LNCaP clone FGC (cell line): ENCODE measurements at regions not wholly inside any gene's neighbourhood (a gene's known extent, or its start where the extent isn't known, plus 50 kb on each side); places are given as distances from the start of the nearest gene placed in this dataset.

Experiments used
- DNase-seq: peaks from one replicate; pipeline ENCODE4 v3.0.0-alpha.2; 2011; ENCODE audit warnings: low read depth
- H3K4me3 ChIP-seq: 2 replicates; pipeline ENCODE4 v1.5.1; 2011; ENCODE audit warnings: mild to moderate bottlenecking, low read depth, low read length, control low read depth
- TF ChIP-seq, protein P1 (sequence below): IDR thresholded peaks from 2 replicates; pipeline ENCODE4 v1.5.1; 2012; ENCODE audit warnings: mild to moderate bottlenecking; ENCODE audit not compliant: control insufficient read depth, insufficient read depth; ENCODE audit errors: extremely low read depth

DNA sequence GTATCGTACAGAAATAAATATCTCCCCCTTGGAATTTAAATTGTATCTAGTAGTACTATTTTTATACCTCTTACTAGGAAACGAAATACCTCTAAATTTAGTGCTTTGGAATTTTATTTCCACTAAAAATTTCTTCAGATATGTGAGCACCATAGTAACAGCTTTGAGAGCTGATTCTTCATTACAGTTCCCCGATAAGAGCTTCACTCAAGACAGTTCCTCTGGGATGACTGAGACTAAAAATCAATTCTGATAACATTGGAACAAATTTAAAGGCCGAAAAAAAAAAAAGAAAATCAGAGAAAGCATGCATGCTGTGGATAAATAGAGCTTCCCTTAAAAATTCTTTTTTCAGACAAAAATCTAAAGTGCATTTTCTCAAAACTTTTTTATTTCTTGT is 68.5 kb upstream of the MEF2C start:
- DNase-seq, result no peak

DNA sequence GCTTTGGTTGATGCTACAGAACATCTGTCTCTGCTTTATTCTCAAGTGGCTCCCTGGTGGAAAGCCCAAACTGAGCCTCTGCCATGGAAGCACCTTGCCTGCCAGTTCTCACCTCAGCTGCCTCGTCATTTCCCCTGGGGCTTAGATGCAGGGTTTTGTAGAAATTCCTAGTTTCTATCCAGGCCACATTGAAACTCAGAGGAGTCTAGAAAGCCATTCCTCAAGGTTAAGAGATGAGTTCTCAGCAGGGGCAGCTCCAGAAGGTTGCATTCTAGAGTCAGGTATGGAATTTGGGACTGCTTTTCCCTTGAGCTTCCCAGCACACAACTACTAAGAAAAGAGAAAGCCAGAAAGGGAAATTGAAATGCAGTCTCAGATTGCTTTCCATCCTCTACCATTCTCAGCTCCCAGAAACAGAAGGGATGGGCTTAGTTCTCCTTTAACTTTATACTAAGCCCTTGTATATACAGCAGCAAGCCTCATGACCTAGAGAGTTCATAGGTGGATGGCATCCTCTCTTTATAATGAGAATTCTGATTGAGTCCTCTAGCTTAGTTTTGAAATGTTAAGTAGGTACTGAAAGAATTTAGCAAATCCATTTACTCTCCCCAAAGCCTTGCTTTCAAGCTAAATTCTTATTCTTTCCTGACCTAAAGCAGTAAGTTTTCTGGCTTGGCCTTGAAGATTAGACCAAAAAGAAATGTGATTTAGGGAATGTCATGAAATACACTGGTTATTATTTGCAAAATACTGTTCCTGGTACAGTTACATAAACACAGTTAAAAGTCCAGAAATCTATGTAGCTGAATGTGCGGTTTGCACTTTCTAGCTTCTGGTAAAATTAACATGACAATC is 66.0 kb upstream of the MEF2C start:
- DNase-seq, result no peak
- TF ChIP-seq, protein P1, sequence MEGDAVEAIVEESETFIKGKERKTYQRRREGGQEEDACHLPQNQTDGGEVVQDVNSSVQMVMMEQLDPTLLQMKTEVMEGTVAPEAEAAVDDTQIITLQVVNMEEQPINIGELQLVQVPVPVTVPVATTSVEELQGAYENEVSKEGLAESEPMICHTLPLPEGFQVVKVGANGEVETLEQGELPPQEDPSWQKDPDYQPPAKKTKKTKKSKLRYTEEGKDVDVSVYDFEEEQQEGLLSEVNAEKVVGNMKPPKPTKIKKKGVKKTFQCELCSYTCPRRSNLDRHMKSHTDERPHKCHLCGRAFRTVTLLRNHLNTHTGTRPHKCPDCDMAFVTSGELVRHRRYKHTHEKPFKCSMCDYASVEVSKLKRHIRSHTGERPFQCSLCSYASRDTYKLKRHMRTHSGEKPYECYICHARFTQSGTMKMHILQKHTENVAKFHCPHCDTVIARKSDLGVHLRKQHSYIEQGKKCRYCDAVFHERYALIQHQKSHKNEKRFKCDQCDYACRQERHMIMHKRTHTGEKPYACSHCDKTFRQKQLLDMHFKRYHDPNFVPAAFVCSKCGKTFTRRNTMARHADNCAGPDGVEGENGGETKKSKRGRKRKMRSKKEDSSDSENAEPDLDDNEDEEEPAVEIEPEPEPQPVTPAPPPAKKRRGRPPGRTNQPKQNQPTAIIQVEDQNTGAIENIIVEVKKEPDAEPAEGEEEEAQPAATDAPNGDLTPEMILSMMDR, result no peak
- no peak overlapping the region for H3K4me3 ChIP-seq

More for the DNA sequence above, 68.5 kb upstream of the MEF2C start:
- no peak overlapping the region for H3K4me3 ChIP-seq
- TF ChIP-seq, protein P1, result no peak

GRCh38 chr5:88944751-88945531 is 62.0 kb upstream of the MEF2C start:
- DNase-seq, result no peak
- H3K4me3 ChIP-seq, result no peak overlapping the region

GRCh38 chr5:88941581-88941980 is 58.6 kb upstream of the MEF2C start:
- TF ChIP-seq, protein P1, result no peak
- DNase-seq, result no peak

More at GRCh38 chr5:88944751-88945531, 62.0 kb upstream of the MEF2C start:
- TF ChIP-seq, protein P1, result no peak

DNA sequence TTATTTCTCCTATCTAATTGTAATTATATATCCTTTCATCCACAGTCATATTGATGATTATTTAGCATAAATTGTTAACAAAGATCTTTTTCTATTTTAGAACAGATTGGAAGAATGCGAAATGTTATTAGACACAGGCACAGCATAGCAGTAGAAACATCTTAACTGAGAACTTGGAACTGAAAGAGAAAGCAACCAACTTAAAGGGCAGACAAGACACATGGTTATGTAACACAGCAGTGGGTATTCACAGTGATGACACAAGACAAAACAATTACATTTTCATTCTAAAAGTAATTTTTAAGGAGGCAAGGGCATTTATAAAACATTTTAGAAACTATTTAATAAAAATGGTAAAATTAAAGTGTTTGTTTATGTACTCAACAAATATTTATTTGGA is 57.7 kb upstream of the MEF2C start:
- H3K4me3 ChIP-seq, result no peak overlapping the region
- TF ChIP-seq, protein P1, result no peak
- DNase-seq, result no peak

More at GRCh38 chr5:88941581-88941980, 58.6 kb upstream of the MEF2C start:
- H3K4me3 ChIP-seq, result no peak overlapping the region

GRCh38 chr5:88939300-88939699 is 56.3 kb upstream of the MEF2C start:
- TF ChIP-seq, protein P1, result no peak
- no peak for DNase-seq
- H3K4me3 ChIP-seq, result no peak overlapping the region

GRCh38 chr5:88938488-88938887 is 55.5 kb upstream of the MEF2C start:
- H3K4me3 ChIP-seq, result no peak overlapping the region
- TF ChIP-seq, protein P1, result no peak
- DNase-seq, result no peak
